Kidney (tissue), 13 donors: ENCODE measurements at regions not wholly inside any gene's neighbourhood (a gene's known extent, or its start where the extent isn't known, plus 50 kb on each side); places are given as distances from the start of the nearest gene placed in this dataset.

Experiments used
- DNase-seq, 5 donors: peaks; one replicate each; pipeline ENCODE4 v3.0.0-alpha.2; 2013 to 2020
- FAIRE-seq: peaks from 2 replicates; lab custom pipeline; 2012; peaks lifted over from hg19 to GRCh38; lab: Jason Lieb, UNC
- H3K27ac ChIP-seq, 2 donors: one replicate each; pipeline ENCODE4 v1.7.0; 2013; ENCODE audit warnings: low read depth in 2 of 2, low read length in 2 of 2, inconsistent platforms in 1 of 2
- H3K27me3 ChIP-seq: one replicate; pipeline ENCODE4 v1.7.1; 2013; ENCODE audit warnings: low read length, inconsistent platforms; ENCODE audit not compliant: control insufficient read depth, insufficient read depth
- H3K36me3 ChIP-seq, 3 donors: one replicate each; pipeline versions ENCODE4 v1.7.0 to v1.7.1; 2013; ENCODE audit warnings: low read length in 3 of 3, control low read depth in 1 of 3, inconsistent platforms in 1 of 3; ENCODE audit not compliant: insufficient read depth in 3 of 3, control insufficient read depth in 2 of 3
- H3K4me1 ChIP-seq, 3 donors: one replicate each; pipeline versions ENCODE4 v1.7.0 to v1.7.1; 2013; ENCODE audit warnings: low read length in 3 of 3, inconsistent platforms in 1 of 3, low read depth in 1 of 3; ENCODE audit not compliant: control insufficient read depth in 2 of 3, insufficient read depth in 2 of 3
- H3K4me3 ChIP-seq, 3 donors: one replicate each; pipeline versions ENCODE4 v1.7.0 to v1.8.1; 2013; ENCODE audit warnings: low read length in 3 of 3, control low read depth in 1 of 3, inconsistent platforms in 1 of 3
- H3K9ac ChIP-seq, 3 donors: one replicate each; pipeline versions ENCODE4 v1.7.0 to v1.7.1; 2013; ENCODE audit warnings: low read length in 3 of 3, control low read depth in 1 of 3, inconsistent platforms in 1 of 3
- H3K9me3 ChIP-seq, 3 donors: one replicate each; pipeline versions ENCODE4 v1.7.0 to v1.7.1; 2013; ENCODE audit warnings: low read length in 3 of 3, control low read depth in 1 of 3, inconsistent platforms in 1 of 3; ENCODE audit not compliant: control insufficient read depth in 2 of 3, insufficient read depth in 1 of 3
- CTCF ChIP-seq: IDR thresholded peaks from 3 replicates; pipeline ENCODE4 v1.5.1; 2012; ENCODE audit warnings: mild to moderate bottlenecking, moderate library complexity, borderline replicate concordance; ENCODE audit not compliant: insufficient read depth; ENCODE audit errors: extremely low read depth
- intact Hi-C: fragments of 100-400 bp; cut with DNase I; formaldehyde crosslinking; loops from one replicate; pipeline ENCODE4 v1.11.1; 2022
- donor health status: control.
- donor health status: control.
- donor health status: control.
- donor health status: control.
- donor health status: control.
- donor health status: DM: yes; HTN: yes; CAD: no.
- donor health status: Normal renal cell carcinoma (clear cell type).

- FAIRE-seq (peak; percentile 85), DNase-seq (no peak)
- Histone ChIP-seq H3K27me3 (no peaks in the 10 kb centered on the region), H3K36me3 (no peaks in the 10 kb centered on the region), H3K4me3 (no peak overlapping the region), H3K9ac (no peak overlapping the region), H3K4me1 (no peaks in the 10 kb centered on the region), H3K9me3 (no peaks in the 10 kb centered on the region), H3K27ac (no peak overlapping the region)
- no peak for TF ChIP-seq CTCF
- intact Hi-C loops: no loop called here
Observed at GRCh38 chr10:4576206-4576605, 249.8 kb upstream of the AKR1E2 start.

GRCh38 chr10:4569151-4569550, 256.9 kb upstream of the AKR1E2 start:
- H3K4me3 ChIP-seq: no peak overlapping the region
- H3K36me3 ChIP-seq: no peaks in the 10 kb centered on the region
- no peak for TF ChIP-seq CTCF
- H3K27ac ChIP-seq: no peak overlapping the region
- no peak overlapping the region for H3K9ac ChIP-seq
- H3K27me3 ChIP-seq: no peaks in the 10 kb centered on the region
- no peak for DNase-seq
- intact Hi-C loops: no loop called here
- FAIRE-seq: no peak
- H3K9me3 ChIP-seq: no peaks in the 10 kb centered on the region
- no peaks in the 10 kb centered on the region for H3K4me1 ChIP-seq

DNA sequence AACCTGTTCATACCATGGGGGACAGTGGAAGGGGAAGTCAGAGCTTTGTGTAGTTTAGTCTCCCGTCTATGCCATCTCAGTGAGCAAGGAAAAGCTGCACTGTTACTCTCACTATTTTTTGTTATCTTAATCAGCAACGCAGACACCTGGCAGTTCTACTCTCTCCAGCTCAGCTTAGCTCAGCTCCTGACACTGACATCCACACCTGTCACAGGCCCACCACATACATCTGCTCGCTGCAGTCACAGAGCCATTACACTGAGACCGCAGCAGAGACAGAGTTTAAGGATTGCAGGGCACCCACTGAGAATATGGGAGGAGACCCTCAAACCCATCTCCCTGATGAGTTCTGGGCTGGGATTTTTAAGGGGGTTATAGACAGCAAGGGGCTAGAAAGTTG, 257.3 kb upstream of the AKR1E2 start:
- H3K9ac ChIP-seq: no peak overlapping the region
- TF ChIP-seq CTCF: no peak
- no peaks in the 10 kb centered on the region for H3K9me3 ChIP-seq
- DNase-seq (no peak), FAIRE-seq (no peak)
- H3K27ac ChIP-seq: no peak overlapping the region
- H3K27me3 ChIP-seq: no peaks in the 10 kb centered on the region
- intact Hi-C loops: no loop called here
- no peaks in the 10 kb centered on the region for H3K36me3 ChIP-seq
- H3K4me1 ChIP-seq: no peaks in the 10 kb centered on the region
- H3K4me3 ChIP-seq: no peak overlapping the region

DNA sequence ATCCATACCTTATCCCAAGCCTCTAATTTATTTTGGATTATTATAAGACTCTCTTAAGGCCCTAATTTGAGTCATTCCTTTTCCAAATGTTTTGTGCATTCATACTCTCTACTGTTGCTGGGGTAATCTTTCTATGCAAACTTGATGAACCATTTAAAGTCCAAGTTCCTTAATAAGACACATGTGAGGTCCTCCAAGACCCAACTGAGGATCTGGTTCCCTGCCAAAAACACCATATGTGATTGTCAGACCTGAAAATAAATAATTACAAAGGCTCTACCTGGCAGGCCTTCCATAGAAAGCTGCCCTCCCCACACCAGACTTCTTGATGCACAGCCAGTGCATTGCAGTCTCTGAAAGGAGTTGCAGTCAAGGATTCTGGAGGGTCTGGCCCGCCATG, 257.9 kb upstream of the AKR1E2 start:
- Histone ChIP-seq H3K4me1 (no peaks in the 10 kb centered on the region), H3K4me3 (no peak overlapping the region), H3K9me3 (no peaks in the 10 kb centered on the region), H3K36me3 (no peaks in the 10 kb centered on the region), H3K9ac (no peak overlapping the region), H3K27ac (no peak overlapping the region), H3K27me3 (no peaks in the 10 kb centered on the region)
- no peak for DNase-seq
- intact Hi-C loops: no loop called here
- FAIRE-seq: no peak
- no peak for TF ChIP-seq CTCF
